ENCODE measurements at regions not wholly inside any gene's neighbourhood (a gene's known extent, or its start where the extent isn't known, plus 50 kb on each side); places are given as distances from the start of the nearest gene placed in this dataset.
A peak's percentile ranks its signal among the peaks of the same experiment; 100 is the strongest.

GRCh38 chr6:155959898-155960495 is 504.4 kb upstream of the NOX3 start:
- Histone ChIP-seq H3K36me3 (ENCODE audit: control insufficient read depth in 3 of 3, insufficient read depth in 2 of 3, low read depth in 1 of 3, low read length in 3 of 3) (no peaks in the 10 kb centered on the region), H3K4me1 (ENCODE audit: control insufficient read depth in 3 of 3, insufficient read depth in 2 of 3, low read depth in 1 of 3, low read length in 2 of 3) (peaks cover 0 to 4% (median 0%) of the 10 kb centered on the region in 3 donors), H3K4me3 (ENCODE audit: low read depth in 1 of 3, low read length in 3 of 3) (no peak overlapping the region), H3K27ac (ENCODE audit: low read depth in 1 of 3, low read length in 2 of 3) (no peak overlapping the region), H3K9me3 (ENCODE audit: control insufficient read depth in 2 of 2, insufficient read depth in 1 of 2, low read depth in 1 of 2, low read length in 1 of 2) (no peaks in the 10 kb centered on the region), H3K27me3 (ENCODE audit: control insufficient read depth in 3 of 3, insufficient read depth in 3 of 3, low read length in 3 of 3) (no peaks in the 10 kb centered on the region)
- FAIRE-seq (no peak), DNase-seq (peak; percentile 70 to 77)
- 31 to 71% (median 46%) methylated on average over 6 of the region's 6 CpGs for WGBS, 3 donors

DNA sequence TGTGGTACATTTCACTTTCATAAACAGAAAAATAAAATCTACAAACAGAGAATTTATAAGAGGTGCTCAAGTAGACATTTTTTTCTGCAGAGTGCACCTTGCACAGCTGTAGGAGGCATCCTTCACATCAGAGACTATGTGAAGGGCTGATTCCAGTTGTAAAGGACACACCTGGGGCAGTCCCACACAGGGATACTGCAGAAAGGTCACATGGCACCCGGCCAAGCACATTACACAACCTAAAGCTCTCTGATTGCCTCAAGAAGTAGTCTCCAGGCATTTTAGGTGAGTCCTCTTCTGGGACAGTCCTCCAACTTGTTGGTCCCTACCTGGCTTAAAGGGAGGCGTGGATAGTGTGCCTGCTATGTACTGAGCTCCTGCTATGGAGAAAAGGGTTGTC is 502.9 kb upstream of the NOX3 start:
- 33 to 63% (median 48%) methylated on average over 2 of the region's 2 CpGs for WGBS, 3 donors
- no peaks in the 10 kb centered on the region for H3K27me3 ChIP-seq (ENCODE audit: control insufficient read depth in 3 of 3, insufficient read depth in 3 of 3, low read length in 3 of 3)
- H3K9me3 ChIP-seq (ENCODE audit: control insufficient read depth in 2 of 2, insufficient read depth in 1 of 2, low read depth in 1 of 2, low read length in 1 of 2): no peaks in the 10 kb centered on the region
- H3K4me3 ChIP-seq (ENCODE audit: low read depth in 1 of 3, low read length in 3 of 3): no peak overlapping the region
- DNase-seq (peak; percentile 83 to 88), FAIRE-seq (no peak)
- peaks cover 0 to 4% (median 2%) of the 10 kb centered on the region in 3 donors for H3K4me1 ChIP-seq (ENCODE audit: control insufficient read depth in 3 of 3, insufficient read depth in 2 of 3, low read depth in 1 of 3, low read length in 2 of 3)
- H3K36me3 ChIP-seq (ENCODE audit: control insufficient read depth in 3 of 3, insufficient read depth in 2 of 3, low read depth in 1 of 3, low read length in 3 of 3): no peaks in the 10 kb centered on the region
- no peak overlapping the region for H3K27ac ChIP-seq (ENCODE audit: low read depth in 1 of 3, low read length in 2 of 3)

GRCh38 chr6:155955038-155955437 is 499.4 kb upstream of the NOX3 start:
- Histone ChIP-seq H3K4me1 (ENCODE audit: control insufficient read depth in 3 of 3, insufficient read depth in 2 of 3, low read depth in 1 of 3, low read length in 2 of 3) (peaks cover 0 to 4% (median 2%) of the 10 kb centered on the region in 3 donors), H3K27me3 (ENCODE audit: control insufficient read depth in 3 of 3, insufficient read depth in 3 of 3, low read length in 3 of 3) (no peaks in the 10 kb centered on the region), H3K27ac (ENCODE audit: low read depth in 1 of 3, low read length in 2 of 3) (no peak overlapping the region), H3K4me3 (ENCODE audit: low read depth in 1 of 3, low read length in 3 of 3) (no peak overlapping the region), H3K36me3 (ENCODE audit: control insufficient read depth in 3 of 3, insufficient read depth in 2 of 3, low read depth in 1 of 3, low read length in 3 of 3) (no peaks in the 10 kb centered on the region), H3K9me3 (ENCODE audit: control insufficient read depth in 2 of 2, insufficient read depth in 1 of 2, low read depth in 1 of 2, low read length in 1 of 2) (no peaks in the 10 kb centered on the region)
- WGBS, 3 donors: 74 to 91% (median 84%) methylated on average over 6 of the region's 6 CpGs
- FAIRE-seq: no peak
- DNase-seq: no peak

DNA sequence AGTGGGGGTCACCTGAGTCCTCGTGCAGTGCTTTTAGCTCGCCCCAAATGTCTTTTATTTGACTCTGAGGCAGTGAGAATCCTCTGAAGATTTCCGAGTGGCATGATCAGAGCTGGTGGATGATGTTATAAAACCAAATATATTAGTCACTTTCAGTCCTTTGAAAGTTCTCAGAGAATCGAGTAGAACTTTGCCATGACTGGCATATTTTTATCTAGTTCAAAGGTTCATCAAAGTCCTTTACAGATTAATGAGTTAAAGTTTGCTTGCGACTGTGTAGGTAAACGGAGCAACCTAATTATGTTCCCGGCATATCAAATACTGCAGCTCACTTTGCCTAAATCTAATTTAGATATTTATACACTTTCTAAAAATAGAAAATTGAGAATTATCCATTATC is 498.5 kb upstream of the NOX3 start:
- Histone ChIP-seq H3K27me3 (ENCODE audit: control insufficient read depth in 3 of 3, insufficient read depth in 3 of 3, low read length in 3 of 3) (no peaks in the 10 kb centered on the region), H3K4me3 (ENCODE audit: low read depth in 1 of 3, low read length in 3 of 3) (no peak overlapping the region), H3K9me3 (ENCODE audit: control insufficient read depth in 2 of 2, insufficient read depth in 1 of 2, low read depth in 1 of 2, low read length in 1 of 2) (no peaks in the 10 kb centered on the region), H3K4me1 (ENCODE audit: control insufficient read depth in 3 of 3, insufficient read depth in 2 of 3, low read depth in 1 of 3, low read length in 2 of 3) (peaks cover 0 to 4% (median 2%) of the 10 kb centered on the region in 3 donors), H3K27ac (ENCODE audit: low read depth in 1 of 3, low read length in 2 of 3) (no peak overlapping the region), H3K36me3 (ENCODE audit: control insufficient read depth in 3 of 3, insufficient read depth in 2 of 3, low read depth in 1 of 3, low read length in 3 of 3) (no peaks in the 10 kb centered on the region)
- WGBS, 3 donors: 35 to 69% (median 53%) methylated on average over 7 of the region's 7 CpGs
- no peak for FAIRE-seq
- peak in 1 of 2 donors; percentile 38 for DNase-seq

DNA sequence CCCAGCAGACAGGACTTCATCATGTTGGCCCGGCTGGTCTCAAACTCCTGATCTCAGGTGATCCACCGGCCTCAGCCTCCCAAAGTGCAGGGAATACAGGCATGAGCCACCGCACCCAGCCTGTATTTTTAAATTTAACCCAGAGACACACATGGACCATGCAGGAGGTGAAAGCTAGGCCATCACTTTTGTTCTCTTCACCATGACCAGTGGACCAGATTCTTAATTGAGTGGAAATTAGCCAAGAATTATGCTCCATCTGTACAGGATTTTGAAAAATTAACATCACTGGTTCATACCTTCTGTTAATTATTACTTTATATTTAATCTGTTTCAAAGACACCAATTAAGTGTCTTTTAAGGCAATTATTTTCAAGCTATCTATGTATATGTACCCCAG is 493.6 kb upstream of the NOX3 start:
- WGBS, 3 donors: 84 to 98% (median 90%) methylated on average over 3 of the region's 3 CpGs
- FAIRE-seq (no peak), DNase-seq (no peak)
- no peaks in the 10 kb centered on the region for H3K27me3 ChIP-seq (ENCODE audit: control insufficient read depth in 3 of 3, insufficient read depth in 3 of 3, low read length in 3 of 3)
- no peak overlapping the region for H3K27ac ChIP-seq (ENCODE audit: low read depth in 1 of 3, low read length in 2 of 3)
- no peak overlapping the region for H3K4me3 ChIP-seq (ENCODE audit: low read depth in 1 of 3, low read length in 3 of 3)
- H3K36me3 ChIP-seq (ENCODE audit: control insufficient read depth in 3 of 3, insufficient read depth in 2 of 3, low read depth in 1 of 3, low read length in 3 of 3): no peaks in the 10 kb centered on the region
- no peaks in the 10 kb centered on the region for H3K4me1 ChIP-seq (ENCODE audit: control insufficient read depth in 3 of 3, insufficient read depth in 2 of 3, low read depth in 1 of 3, low read length in 2 of 3)
- H3K9me3 ChIP-seq (ENCODE audit: control insufficient read depth in 2 of 2, insufficient read depth in 1 of 2, low read depth in 1 of 2, low read length in 1 of 2): peaks cover 0 to 21% of the 10 kb centered on the region in 2 donors

DNA sequence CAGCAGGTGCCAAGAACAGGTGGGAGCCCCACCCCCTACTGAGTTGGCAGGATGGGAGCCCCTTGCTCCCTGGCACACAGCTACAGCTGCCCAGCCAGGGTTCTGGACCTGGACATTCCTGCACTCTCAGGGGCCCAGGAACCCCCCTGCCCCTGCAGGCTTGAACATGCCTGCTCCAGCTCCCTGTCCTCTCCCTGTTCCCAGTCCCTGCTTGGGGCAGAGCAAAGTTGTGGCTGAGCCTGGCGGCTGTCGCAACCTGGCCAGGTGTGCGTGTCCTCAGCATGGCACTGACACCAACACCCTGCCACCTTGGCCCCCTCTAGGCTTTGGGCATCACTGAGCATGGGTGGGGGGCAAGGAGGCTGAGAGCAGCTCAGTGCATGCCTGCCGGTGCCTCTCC is 491.2 kb upstream of the NOX3 start:
- Histone ChIP-seq H3K36me3 (ENCODE audit: control insufficient read depth in 3 of 3, insufficient read depth in 2 of 3, low read depth in 1 of 3, low read length in 3 of 3) (no peaks in the 10 kb centered on the region), H3K4me1 (ENCODE audit: control insufficient read depth in 3 of 3, insufficient read depth in 2 of 3, low read depth in 1 of 3, low read length in 2 of 3) (no peaks in the 10 kb centered on the region), H3K27me3 (ENCODE audit: control insufficient read depth in 3 of 3, insufficient read depth in 3 of 3, low read length in 3 of 3) (no peaks in the 10 kb centered on the region), H3K4me3 (ENCODE audit: low read depth in 1 of 3, low read length in 3 of 3) (no peak overlapping the region), H3K9me3 (ENCODE audit: control insufficient read depth in 2 of 2, insufficient read depth in 1 of 2, low read depth in 1 of 2, low read length in 1 of 2) (peaks cover 0 to 21% of the 10 kb centered on the region in 2 donors), H3K27ac (ENCODE audit: low read depth in 1 of 3, low read length in 2 of 3) (no peak overlapping the region)
- FAIRE-seq (no peak), DNase-seq (no peak)
- WGBS, 3 donors: 95 to 100% (median 100%) methylated on average over 4 of the region's 4 CpGs

DNA sequence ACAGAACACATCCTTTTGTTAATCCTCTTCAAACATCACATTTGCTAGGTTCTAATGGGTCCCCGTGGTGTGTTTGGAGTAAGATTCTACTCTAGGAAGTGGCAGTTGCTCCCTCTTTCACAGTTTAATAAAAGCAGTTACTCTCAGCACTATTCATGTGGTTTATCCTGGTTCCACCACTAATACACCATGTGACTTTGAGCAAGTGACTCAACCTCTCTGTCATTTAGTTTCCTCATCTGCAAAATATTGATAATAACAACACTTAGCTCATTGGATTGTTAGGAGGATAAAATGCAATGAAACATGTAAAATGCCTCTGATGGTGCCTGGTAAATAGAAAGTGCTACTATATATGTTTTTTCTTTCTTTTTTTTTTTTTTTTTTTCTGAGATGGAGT is 488.0 kb upstream of the NOX3 start:
- WGBS, 3 donors: 56 to 77% (median 71%) methylated on average over 1 of the region's 1 CpG
- no peak overlapping the region for H3K27ac ChIP-seq (ENCODE audit: low read depth in 1 of 3, low read length in 2 of 3)
- H3K4me3 ChIP-seq (ENCODE audit: low read depth in 1 of 3, low read length in 3 of 3): no peak overlapping the region
- FAIRE-seq: no peak
- H3K27me3 ChIP-seq (ENCODE audit: control insufficient read depth in 3 of 3, insufficient read depth in 3 of 3, low read length in 3 of 3): no peaks in the 10 kb centered on the region
- peaks cover 0 to 21% of the 10 kb centered on the region in 2 donors for H3K9me3 ChIP-seq (ENCODE audit: control insufficient read depth in 2 of 2, insufficient read depth in 1 of 2, low read depth in 1 of 2, low read length in 1 of 2)
- H3K36me3 ChIP-seq (ENCODE audit: control insufficient read depth in 3 of 3, insufficient read depth in 2 of 3, low read depth in 1 of 3, low read length in 3 of 3): no peaks in the 10 kb centered on the region
- no peak for DNase-seq
- H3K4me1 ChIP-seq (ENCODE audit: control insufficient read depth in 3 of 3, insufficient read depth in 2 of 3, low read depth in 1 of 3, low read length in 2 of 3): peaks cover 0 to 7% (median 0%) of the 10 kb centered on the region in 3 donors

DNA sequence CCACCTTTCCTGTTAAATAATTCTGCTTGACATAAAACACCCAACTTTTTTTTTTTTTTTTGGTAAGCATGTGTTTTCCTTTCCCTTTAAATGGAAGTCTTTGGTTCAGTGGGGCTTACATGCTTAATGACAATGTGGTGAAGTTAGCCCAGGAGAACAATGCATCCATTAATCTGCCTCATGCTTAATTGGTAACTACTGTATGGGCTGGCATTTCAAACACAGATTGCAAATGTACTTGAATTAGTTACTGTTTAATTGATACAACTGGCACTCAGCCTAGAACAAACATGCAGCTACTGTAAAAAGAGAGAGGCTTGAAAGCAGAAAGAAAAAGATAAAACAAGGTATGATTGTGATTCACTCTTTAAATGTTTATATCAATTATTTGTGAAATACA is 483.6 kb upstream of the NOX3 start:
- Histone ChIP-seq H3K4me1 (ENCODE audit: control insufficient read depth in 3 of 3, insufficient read depth in 2 of 3, low read depth in 1 of 3, low read length in 2 of 3) (peaks cover 0 to 7% (median 0%) of the 10 kb centered on the region in 3 donors), H3K27ac (ENCODE audit: low read depth in 1 of 3, low read length in 2 of 3) (no peak overlapping the region), H3K27me3 (ENCODE audit: control insufficient read depth in 3 of 3, insufficient read depth in 3 of 3, low read length in 3 of 3) (no peaks in the 10 kb centered on the region), H3K36me3 (ENCODE audit: control insufficient read depth in 3 of 3, insufficient read depth in 2 of 3, low read depth in 1 of 3, low read length in 3 of 3) (no peaks in the 10 kb centered on the region), H3K4me3 (ENCODE audit: low read depth in 1 of 3, low read length in 3 of 3) (no peak overlapping the region), H3K9me3 (ENCODE audit: control insufficient read depth in 2 of 2, insufficient read depth in 1 of 2, low read depth in 1 of 2, low read length in 1 of 2) (no peaks in the 10 kb centered on the region)
- FAIRE-seq (no peak), DNase-seq (peak; percentile 38 to 71)

- no peak overlapping the region for H3K27ac ChIP-seq (ENCODE audit: low read depth in 1 of 3, low read length in 2 of 3)
- no peaks in the 10 kb centered on the region for H3K9me3 ChIP-seq (ENCODE audit: control insufficient read depth in 2 of 2, insufficient read depth in 1 of 2, low read depth in 1 of 2, low read length in 1 of 2)
- 77 to 90% (median 85%) methylated on average over 5 of the region's 5 CpGs for WGBS, 3 donors
- FAIRE-seq (no peak), DNase-seq (no peak)
- no peaks in the 10 kb centered on the region for H3K36me3 ChIP-seq (ENCODE audit: control insufficient read depth in 3 of 3, insufficient read depth in 2 of 3, low read depth in 1 of 3, low read length in 3 of 3)
- peaks cover 0 to 7% (median 0%) of the 10 kb centered on the region in 3 donors for H3K4me1 ChIP-seq (ENCODE audit: control insufficient read depth in 3 of 3, insufficient read depth in 2 of 3, low read depth in 1 of 3, low read length in 2 of 3)
- no peaks in the 10 kb centered on the region for H3K27me3 ChIP-seq (ENCODE audit: control insufficient read depth in 3 of 3, insufficient read depth in 3 of 3, low read length in 3 of 3)
- no peak overlapping the region for H3K4me3 ChIP-seq (ENCODE audit: low read depth in 1 of 3, low read length in 3 of 3)
Measured at GRCh38 chr6:155936551-155936950, 480.9 kb upstream of the NOX3 start.
